Left kidney (tissue), 1 donor: ENCODE measurements at regions not wholly inside any gene's neighbourhood (a gene's known extent, or its start where the extent isn't known, plus 50 kb on each side); places are given as distances from the start of the nearest gene placed in this dataset.

ENCODE experiments used
- DNase-seq: peaks from one replicate; pipeline ENCODE4 v3.0.0-alpha.2; 2013

DNA sequence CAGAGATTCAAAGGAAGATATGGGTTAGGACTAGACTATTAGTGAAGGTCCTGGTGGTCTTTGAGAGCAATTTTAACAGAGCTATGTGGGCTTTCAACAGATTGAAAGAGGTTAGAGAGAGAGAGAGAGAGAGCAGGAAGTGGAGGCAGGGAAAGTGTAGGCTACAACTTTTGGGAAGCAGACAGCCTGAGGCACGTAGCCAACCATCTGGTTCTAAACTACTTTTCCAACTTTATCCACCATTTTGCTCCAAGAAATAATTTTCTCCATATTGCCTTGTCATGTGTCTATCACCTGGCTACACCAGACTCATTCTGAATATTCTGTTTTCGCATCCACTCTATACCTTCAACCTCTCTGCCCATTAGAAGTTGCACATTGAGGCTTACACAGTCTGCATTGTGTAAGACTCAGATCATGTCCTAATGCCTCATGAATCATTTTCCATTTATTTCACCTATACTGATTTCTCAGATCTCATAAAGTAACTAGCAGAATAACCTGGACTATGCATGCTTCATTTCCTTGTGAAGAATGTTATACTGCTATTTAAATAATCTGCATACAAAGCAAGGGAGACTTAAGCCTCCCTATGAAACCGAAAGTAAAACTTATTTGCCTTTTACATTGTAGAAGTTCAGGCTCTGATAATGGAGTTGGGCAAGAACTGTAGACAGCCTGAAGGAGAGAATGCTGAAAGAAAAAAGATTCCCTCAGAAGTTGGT lies 235.6 kb downstream of the ELAVL2 start:
- DNase-seq = no peak

DNA sequence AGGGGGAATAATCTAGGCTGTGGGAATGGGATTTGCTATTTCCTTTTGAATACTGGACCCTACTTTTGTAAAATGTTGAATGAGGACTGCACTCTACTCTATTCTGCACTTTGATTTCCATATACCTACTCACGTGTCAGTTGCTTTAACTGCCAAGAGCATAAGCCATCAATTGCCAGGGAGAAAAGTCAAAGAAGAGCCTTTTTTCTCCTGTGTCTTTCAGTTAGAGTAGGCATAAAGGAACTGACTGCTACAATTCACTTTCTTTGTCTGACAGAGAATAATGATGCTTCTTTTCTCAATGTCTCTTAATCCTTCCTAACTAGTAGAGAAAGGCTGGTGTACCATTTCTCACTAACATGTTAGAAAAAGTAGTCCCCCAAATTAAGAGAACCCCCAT lies 231.6 kb downstream of the ELAVL2 start:
- no peak for DNase-seq

GRCh38 chr9:23596913-23597634 lies 229.0 kb downstream of the ELAVL2 start:
- no peak for DNase-seq

DNA sequence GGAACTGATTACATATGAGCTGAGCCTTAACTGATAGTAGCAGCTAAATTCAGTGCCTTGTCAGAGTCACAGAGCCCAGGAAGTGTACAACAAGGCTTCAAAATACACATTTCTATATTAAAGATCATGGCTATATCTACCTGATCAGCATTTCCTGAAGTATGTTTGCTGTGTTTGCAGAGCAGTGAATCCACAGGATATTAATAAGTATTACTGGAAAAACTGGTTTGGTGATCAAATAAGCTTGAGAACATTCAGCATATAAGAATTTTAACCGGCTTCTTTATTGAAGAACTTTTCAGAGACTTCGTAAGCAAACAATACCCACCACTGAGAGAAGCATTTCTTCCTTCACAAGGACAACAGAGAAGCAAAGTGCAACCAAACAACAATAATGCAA lies 227.0 kb downstream of the ELAVL2 start:
- no peak for DNase-seq

DNA sequence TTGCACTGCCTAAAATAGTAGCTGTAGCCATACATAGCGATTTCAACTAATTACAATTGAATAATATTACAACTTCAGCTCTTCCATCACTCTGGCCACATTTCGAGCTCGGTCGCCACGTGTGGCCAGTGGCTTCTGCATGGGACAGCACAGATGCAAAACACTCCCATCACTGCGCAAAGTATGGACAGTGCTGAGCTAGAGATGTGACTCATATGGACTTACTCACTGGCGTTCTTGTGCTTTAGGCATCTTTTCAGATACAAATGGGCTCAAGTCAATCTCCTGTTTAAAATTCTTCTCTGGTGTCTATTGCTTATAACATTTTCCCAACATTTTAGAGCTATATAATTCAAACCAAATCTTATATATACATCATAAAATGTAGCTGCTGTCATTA lies 222.7 kb downstream of the ELAVL2 start:
- DNase-seq = no peak

- DNase-seq = no peak
Observed at GRCh38 chr9:23606107-23606506, 219.9 kb downstream of the ELAVL2 start.

GRCh38 chr9:23608456-23608855 lies 217.6 kb downstream of the ELAVL2 start:
- DNase-seq = no peak

GRCh38 chr9:23611869-23612268 lies 214.2 kb downstream of the ELAVL2 start:
- DNase-seq = no peak

DNA sequence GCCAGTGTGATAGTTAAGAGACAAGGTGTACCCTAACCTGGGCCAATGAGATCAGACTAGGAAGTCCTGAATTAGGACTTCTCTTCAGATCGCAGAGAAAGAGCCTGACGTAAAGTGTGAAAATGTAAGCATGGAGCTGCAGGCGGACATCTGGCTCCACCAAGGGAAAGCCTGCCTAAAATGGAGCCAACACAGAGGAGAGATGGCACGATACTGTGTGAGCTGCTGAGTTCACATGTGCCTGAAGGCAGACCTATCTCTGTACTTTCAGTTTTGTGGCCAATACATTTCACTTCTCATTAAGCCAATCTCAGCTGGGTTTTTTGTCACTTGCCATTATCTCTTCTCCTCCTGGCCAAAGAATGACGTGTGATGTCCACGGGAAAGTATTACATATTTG lies 210.5 kb downstream of the ELAVL2 start:
- DNase-seq = no peak

DNA sequence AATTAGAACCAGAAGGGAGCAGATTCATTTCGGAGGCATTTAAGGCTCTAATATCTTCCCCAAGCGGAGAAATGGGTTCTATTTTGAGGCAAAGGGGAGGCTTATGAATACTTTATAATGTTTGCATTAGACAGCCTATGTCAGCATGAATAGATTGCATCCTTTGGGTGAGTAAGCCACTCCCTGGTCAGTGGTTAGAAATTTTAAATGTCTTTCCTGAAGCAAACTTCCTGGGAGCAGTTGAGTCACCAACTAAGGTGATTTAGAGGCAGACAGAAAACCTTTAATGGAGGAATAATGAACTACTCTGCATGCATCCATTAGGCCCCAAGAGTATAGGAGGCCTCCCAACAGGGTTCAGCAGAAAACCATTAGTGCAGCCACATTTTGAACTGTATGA lies 204.9 kb downstream of the ELAVL2 start:
- DNase-seq = no peak

DNA sequence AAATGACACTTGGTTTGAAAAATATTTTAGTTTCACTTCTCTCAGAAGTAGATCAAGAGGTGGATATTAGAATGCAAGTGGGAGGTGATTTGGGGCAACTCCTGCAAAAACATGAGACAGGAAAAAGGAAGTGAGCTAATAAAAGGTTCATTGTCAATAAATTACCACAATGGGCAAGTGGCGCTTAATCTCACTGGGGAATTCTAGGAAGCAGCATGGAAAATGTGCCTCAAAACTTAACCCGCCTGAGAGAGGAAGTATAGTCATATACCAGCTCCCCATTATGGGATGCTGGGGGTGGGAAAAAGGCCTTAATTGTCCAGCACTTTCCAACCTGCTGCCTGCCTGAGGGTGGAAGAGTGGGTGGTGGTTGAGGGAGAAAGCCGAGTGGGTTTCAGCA lies 204.1 kb downstream of the ELAVL2 start:
- no peak for DNase-seq

GRCh38 chr9:23622396-23622795 lies 203.6 kb downstream of the ELAVL2 start:
- DNase-seq = no peak

- no peak for DNase-seq
Observed at GRCh38 chr9:23630488-23630887, 195.6 kb downstream of the ELAVL2 start.

- DNase-seq = no peak
Observed at GRCh38 chr9:23635276-23635675, 190.8 kb downstream of the ELAVL2 start.

DNA sequence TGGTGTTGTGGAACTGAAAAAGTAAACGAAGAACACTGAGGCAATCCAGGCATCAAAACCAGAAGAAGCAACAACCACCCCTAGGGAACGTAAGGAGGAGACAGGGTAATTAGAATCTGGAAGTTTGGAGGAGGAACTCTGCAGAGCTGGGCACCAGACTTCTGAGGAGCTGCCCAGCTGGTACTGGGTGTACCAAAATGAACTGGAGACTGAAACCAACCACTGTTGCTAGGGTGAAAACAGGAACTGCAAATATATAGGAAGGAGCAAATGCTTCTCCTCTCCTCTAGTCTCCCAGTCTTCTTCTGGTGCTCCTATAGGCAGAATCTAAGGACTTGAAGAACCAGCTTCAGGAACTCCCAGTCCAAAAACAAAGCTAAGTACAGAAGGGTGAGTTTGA lies 189.8 kb downstream of the ELAVL2 start:
- no peak for DNase-seq

GRCh38 chr9:23638011-23638410 lies 188.0 kb downstream of the ELAVL2 start:
- DNase-seq = no peak

DNA sequence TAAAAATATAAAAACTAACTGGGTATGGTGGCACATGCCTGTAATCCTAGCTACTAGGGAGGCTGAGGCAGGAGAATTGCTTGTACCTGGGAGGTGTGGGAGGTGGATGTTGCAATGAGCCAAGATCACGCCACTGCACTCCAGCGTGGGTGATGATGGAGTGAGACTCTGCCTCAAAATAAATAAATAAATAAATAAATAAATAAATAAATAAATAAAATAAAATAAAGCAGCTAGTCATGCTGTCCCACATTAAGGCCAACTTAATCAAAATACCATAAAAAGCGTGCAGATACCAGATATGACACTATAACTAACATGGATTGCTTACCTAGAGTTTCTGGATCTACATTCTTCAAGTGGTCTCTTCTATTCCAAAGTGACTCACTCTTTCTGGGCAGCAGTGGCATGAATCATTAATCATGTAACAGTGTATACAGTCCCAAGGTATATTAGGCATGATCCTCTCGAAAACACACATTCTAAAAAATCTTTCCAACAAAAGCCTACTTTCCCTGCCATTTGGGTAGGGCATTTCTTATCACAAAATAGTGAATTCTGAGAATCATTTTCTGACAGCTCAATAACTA lies 187.1 kb downstream of the ELAVL2 start:
- DNase-seq = no peak
